Astrocyte of the cerebellum (primary cell): ENCODE measurements at regions not wholly inside any gene's neighbourhood (a gene's known extent, or its start where the extent isn't known, plus 50 kb on each side); places are given as distances from the start of the nearest gene placed in this dataset.

Experiments
- DNase-seq: peaks from one replicate; pipeline ENCODE4 v3.0.0-alpha.2; 2011; ENCODE audit warnings: low read depth
- H3K4me3 ChIP-seq: 2 replicates; pipeline ENCODE4 v1.5.1; 2011; ENCODE audit warnings: mild to moderate bottlenecking, low read depth, low read length, moderate library complexity
- CTCF ChIP-seq: IDR thresholded peaks from 2 replicates; pipeline ENCODE4 v1.5.1; 2012; ENCODE audit warnings: low read length, low read depth, moderate library complexity, mild to moderate bottlenecking; ENCODE audit errors: missing control alignments
- in situ Hi-C: cut with HindIII; loops from 2 replicates; pipeline ENCODE4 v1.10.0; 2017; ENCODE audit warnings: low sequenced_read_pairs

GRCh38 chr14:22383515-22384166 is 205.4 kb downstream of the DAD1 start:
- in situ Hi-C loops = no loop called here
- H3K4me3 ChIP-seq = no peak overlapping the region
- TF ChIP-seq CTCF = no peak
- no peak for DNase-seq

GRCh38 chr14:22382955-22383354 is 206.1 kb downstream of the DAD1 start:
- in situ Hi-C loops = no loop called here
- DNase-seq = no peak
- no peak for TF ChIP-seq CTCF
- no peak overlapping the region for H3K4me3 ChIP-seq

- TF ChIP-seq CTCF = no peak
- in situ Hi-C loops = no loop called here
- H3K4me3 ChIP-seq = no peak overlapping the region
- no peak for DNase-seq
Observed at GRCh38 chr14:22382395-22382794, 206.6 kb downstream of the DAD1 start.

- no peak for TF ChIP-seq CTCF
- H3K4me3 ChIP-seq = no peak overlapping the region
- no peak for DNase-seq
- in situ Hi-C loops = no loop called here
Observed at GRCh38 chr14:22381766-22382165, 207.3 kb downstream of the DAD1 start.

GRCh38 chr14:22381408-22381760 is 207.6 kb downstream of the DAD1 start:
- in situ Hi-C loops = no loop called here
- TF ChIP-seq CTCF = no peak
- no peak for DNase-seq
- H3K4me3 ChIP-seq = no peak overlapping the region

GRCh38 chr14:22380571-22381407 is 208.2 kb downstream of the DAD1 start:
- TF ChIP-seq CTCF = no peak
- H3K4me3 ChIP-seq = no peak overlapping the region
- in situ Hi-C loops = no loop called here
- no peak for DNase-seq
